Keratinocyte (primary cell): ENCODE measurements at regions not wholly inside any gene's neighbourhood (a gene's known extent, or its start where the extent isn't known, plus 50 kb on each side); places are given as distances from the start of the nearest gene placed in this dataset.

Experiments
- DNase-seq: peaks from one replicate; pipeline ENCODE4 v3.0.0-alpha.2; 2011; ENCODE audit warnings: low read depth, missing footprints, low spot score
- FAIRE-seq: peaks from 2 replicates; lab custom pipeline; 2011; peaks lifted over from hg19 to GRCh38; lab: Jason Lieb, UNC
- H2AFZ ChIP-seq: 2 replicates; pipeline ENCODE4 v1.6.0; 2012; ENCODE audit warnings: low read length, control low read depth, inconsistent platforms; ENCODE audit not compliant: control insufficient read depth
- H3K27ac ChIP-seq: 2 replicates; pipeline ENCODE4 v1.5.1; 2011; ENCODE audit warnings: low read length; ENCODE audit not compliant: control insufficient read depth, insufficient read depth
- H3K27me3 ChIP-seq: 3 replicates; pipeline ENCODE4 v1.6.0; 2011; ENCODE audit warnings: low read length; ENCODE audit not compliant: control insufficient read depth, insufficient read depth; ENCODE audit errors: extremely low read depth
- H3K36me3 ChIP-seq, 2 experiments: 2 replicates in 1 of 2; 3 replicates in 1 of 2; pipeline ENCODE4 v1.5.1; 2011; ENCODE audit warnings: low read length in 2 of 2, mild to moderate bottlenecking in 1 of 2; ENCODE audit not compliant: control insufficient read depth in 2 of 2, insufficient read depth in 2 of 2; ENCODE audit errors: extremely low read depth in 1 of 2
- H3K4me1 ChIP-seq: 3 replicates; pipeline ENCODE4 v1.5.1; 2011; ENCODE audit warnings: low read length; ENCODE audit not compliant: control insufficient read depth, insufficient read depth; ENCODE audit errors: extremely low read depth
- H3K4me2 ChIP-seq: 3 replicates; pipeline ENCODE4 v1.6.0; 2011; ENCODE audit warnings: low read depth, low read length; ENCODE audit not compliant: control insufficient read depth, insufficient read depth; ENCODE audit errors: extremely low read depth
- H3K4me3 ChIP-seq, 3 experiments: fragments of 200-600 bp in 1 of 3; sonication (generic) in 1 of 3; 2 replicates in 2 of 3; 3 replicates in 1 of 3; pipeline ENCODE4 v1.5.1; 2011 to 2016; ENCODE audit warnings: low read length in 3 of 3, mild to moderate bottlenecking in 3 of 3, control low read depth in 2 of 3, inconsistent platforms in 1 of 3, low read depth in 1 of 3, mixed read lengths in 1 of 3, mixed run types in 1 of 3, moderate library complexity in 1 of 3; ENCODE audit not compliant: control insufficient read depth in 2 of 3, insufficient read depth in 2 of 3; ENCODE audit errors: extremely low read depth in 1 of 3
- H3K79me2 ChIP-seq: 2 replicates; pipeline ENCODE4 v1.6.0; 2012; ENCODE audit warnings: low read length; ENCODE audit not compliant: control insufficient read depth, insufficient read depth
- H3K9ac ChIP-seq: 3 replicates; pipeline ENCODE4 v1.6.0; 2011; ENCODE audit warnings: low read length; ENCODE audit not compliant: control insufficient read depth, insufficient read depth; ENCODE audit errors: extremely low read depth
- H3K9me1 ChIP-seq: 3 replicates; pipeline ENCODE4 v1.6.0; 2011; ENCODE audit warnings: low read length; ENCODE audit not compliant: control insufficient read depth, insufficient read depth; ENCODE audit errors: extremely low read depth
- H3K9me3 ChIP-seq: 2 replicates; pipeline ENCODE4 v1.5.1; 2012; ENCODE audit warnings: low read depth, low read length; ENCODE audit not compliant: control insufficient read depth
- H4K20me1 ChIP-seq: 3 replicates; pipeline ENCODE4 v1.6.0; 2011; ENCODE audit warnings: low read length; ENCODE audit not compliant: control insufficient read depth, insufficient read depth; ENCODE audit errors: extremely low read depth
- EZH2 ChIP-seq: IDR thresholded peaks from one replicate; pipeline ENCODE4 v1.6.1; 2012; ENCODE audit warnings: inconsistent platforms, mild to moderate bottlenecking, low read length, moderate library complexity
- dilution Hi-C: fragments of 300-500 bp; cut with MboI; formaldehyde crosslinking; loops from one replicate; pipeline ENCODE4 v1.7.0; 2020; ENCODE audit warnings: low sequenced_read_pairs; ENCODE audit not compliant: extremely low pct_ligation_motif_present
- TF ChIP-seq, protein P1 (sequence below), 3 experiments: IDR thresholded peaks in 1 of 3; conservative IDR thresholded peaks in 1 of 3; optimal IDR thresholded peaks in 1 of 3; 2 replicates in 2 of 3; 3 replicates in 1 of 3; pipeline versions ENCODE3 to v1.5.1; 2011; ENCODE audit warnings: low read length in 3 of 3, mild to moderate bottlenecking in 3 of 3, moderate library complexity in 2 of 3, control low read depth in 1 of 3, inconsistent platforms in 1 of 3; ENCODE audit not compliant: insufficient read depth in 2 of 3; ENCODE audit errors: extremely low read depth in 1 of 3

DNA sequence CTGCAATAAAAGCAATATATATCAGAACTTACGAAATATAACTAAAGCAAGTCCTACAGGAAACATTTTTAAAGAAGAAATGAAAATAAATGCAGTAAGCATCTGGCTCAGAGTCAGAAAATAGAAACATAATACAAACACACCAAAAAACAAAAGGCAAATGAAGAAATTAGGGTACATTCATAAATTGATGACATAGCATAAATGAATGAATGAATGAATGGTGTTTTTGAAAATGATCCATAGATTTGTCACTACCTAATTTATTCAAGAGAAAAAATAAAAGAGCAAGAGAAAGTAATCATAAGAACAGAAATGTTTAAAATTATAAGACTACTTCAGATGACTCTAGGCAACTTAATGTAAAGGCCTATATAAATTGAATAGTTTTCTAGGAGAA lies 226.1 kb upstream of the CDH20 start:
- H3K4me2 ChIP-seq: no peak overlapping the region
- no peaks in the 10 kb centered on the region for H3K9me3 ChIP-seq
- no peak overlapping the region for H3K9ac ChIP-seq
- no peak for TF ChIP-seq EZH2
- TF ChIP-seq, protein P1, sequence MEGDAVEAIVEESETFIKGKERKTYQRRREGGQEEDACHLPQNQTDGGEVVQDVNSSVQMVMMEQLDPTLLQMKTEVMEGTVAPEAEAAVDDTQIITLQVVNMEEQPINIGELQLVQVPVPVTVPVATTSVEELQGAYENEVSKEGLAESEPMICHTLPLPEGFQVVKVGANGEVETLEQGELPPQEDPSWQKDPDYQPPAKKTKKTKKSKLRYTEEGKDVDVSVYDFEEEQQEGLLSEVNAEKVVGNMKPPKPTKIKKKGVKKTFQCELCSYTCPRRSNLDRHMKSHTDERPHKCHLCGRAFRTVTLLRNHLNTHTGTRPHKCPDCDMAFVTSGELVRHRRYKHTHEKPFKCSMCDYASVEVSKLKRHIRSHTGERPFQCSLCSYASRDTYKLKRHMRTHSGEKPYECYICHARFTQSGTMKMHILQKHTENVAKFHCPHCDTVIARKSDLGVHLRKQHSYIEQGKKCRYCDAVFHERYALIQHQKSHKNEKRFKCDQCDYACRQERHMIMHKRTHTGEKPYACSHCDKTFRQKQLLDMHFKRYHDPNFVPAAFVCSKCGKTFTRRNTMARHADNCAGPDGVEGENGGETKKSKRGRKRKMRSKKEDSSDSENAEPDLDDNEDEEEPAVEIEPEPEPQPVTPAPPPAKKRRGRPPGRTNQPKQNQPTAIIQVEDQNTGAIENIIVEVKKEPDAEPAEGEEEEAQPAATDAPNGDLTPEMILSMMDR (optimal IDR thresholded peaks at IDR 0.05 in 1 of 3, IDR thresholded peaks at IDR 0.05 in 1 of 3, conservative IDR thresholded peaks at IDR 0.05 in 1 of 3; ENCODE audit: extremely low read depth in 1 of 3, insufficient read depth in 2 of 3, low read length in 3 of 3): no peak
- H3K27ac ChIP-seq: no peak overlapping the region
- H3K36me3 ChIP-seq: no peaks in the 10 kb centered on the region
- no peaks in the 10 kb centered on the region for H3K79me2 ChIP-seq
- DNase-seq (no peak), FAIRE-seq (no peak)
- H3K9me1 ChIP-seq: no peaks in the 10 kb centered on the region
- H3K27me3 ChIP-seq: no peaks in the 10 kb centered on the region
- H2AFZ ChIP-seq: no peak overlapping the region
- no peaks in the 10 kb centered on the region for H3K4me1 ChIP-seq
- no peak overlapping the region for H3K4me3 ChIP-seq
- H4K20me1 ChIP-seq: no peaks in the 10 kb centered on the region
- dilution Hi-C loops: no loop called here

DNA sequence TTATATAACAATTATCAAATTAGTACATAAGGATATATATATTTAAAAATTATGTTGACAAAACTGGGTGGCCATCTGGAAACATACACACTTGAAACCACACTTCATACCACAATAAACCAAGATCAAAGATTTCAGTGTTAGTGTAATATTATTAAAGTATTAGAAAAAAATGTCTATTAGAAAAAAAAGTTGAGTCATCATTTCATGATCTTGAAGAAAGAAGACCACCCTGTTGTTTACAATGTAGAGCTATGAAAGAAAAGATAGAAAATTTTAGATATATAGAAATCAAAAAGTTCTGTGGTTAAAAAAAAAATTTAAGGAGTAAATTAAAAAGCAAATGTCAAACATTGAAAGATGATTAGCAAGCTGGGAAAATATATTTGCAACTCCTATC lies 224.5 kb upstream of the CDH20 start:
- H3K9me1 ChIP-seq: no peaks in the 10 kb centered on the region
- FAIRE-seq: no peak
- TF ChIP-seq, protein P1 (optimal IDR thresholded peaks at IDR 0.05 in 1 of 3, IDR thresholded peaks at IDR 0.05 in 1 of 3, conservative IDR thresholded peaks at IDR 0.05 in 1 of 3; ENCODE audit: extremely low read depth in 1 of 3, insufficient read depth in 2 of 3, low read length in 3 of 3): no peak
- no peak for TF ChIP-seq EZH2
- H3K9me3 ChIP-seq: no peaks in the 10 kb centered on the region
- no peaks in the 10 kb centered on the region for H3K4me1 ChIP-seq
- no peak overlapping the region for H2AFZ ChIP-seq
- H3K27me3 ChIP-seq: no peaks in the 10 kb centered on the region
- no peaks in the 10 kb centered on the region for H3K36me3 ChIP-seq
- no peak overlapping the region for H3K9ac ChIP-seq
- DNase-seq: no peak
- H3K27ac ChIP-seq: no peak overlapping the region
- no peaks in the 10 kb centered on the region for H4K20me1 ChIP-seq
- dilution Hi-C loops: no loop called here
- H3K79me2 ChIP-seq: no peaks in the 10 kb centered on the region
- no peak overlapping the region for H3K4me2 ChIP-seq
- H3K4me3 ChIP-seq: no peak overlapping the region
